ENCODE measurements at regions not wholly inside any gene's neighbourhood (a gene's known extent, or its start where the extent isn't known, plus 50 kb on each side); places are given as distances from the start of the nearest gene placed in this dataset.

GRCh38 chr3:107904536-107905066 lies 186.2 kb downstream of the CD47 start:
- TF ChIP-seq CEBPB (IDR thresholded peaks at IDR 0.05; ENCODE audit: borderline replicate concordance in 1 of 2, low read depth in 2 of 2, low read length in 2 of 2) (no peak), POLR2AphosphoS5 (IDR thresholded peaks at IDR 0.05; ENCODE audit: low read length) (no peak), EZH2 (IDR thresholded peaks at IDR 0.05; ENCODE audit: borderline replicate concordance, control insufficient read depth, low read depth, low read length) (no peak), MAX (IDR thresholded peaks at IDR 0.05; ENCODE audit: low read depth, low read length) (no peak), TCF7 (IDR thresholded peaks at IDR 0.05; ENCODE audit: borderline replicate concordance) (no peak), RCOR1 (conservative IDR thresholded peaks at IDR 0.05; ENCODE audit: low read depth, low read length) (no peak), CTCF (IDR thresholded peaks at IDR 0.05 in 2 of 3, conservative IDR thresholded peaks at IDR 0.05 in 1 of 3; ENCODE audit: control insufficient read depth in 2 of 3, extremely low read depth in 1 of 3, insufficient read depth in 1 of 3, low read depth in 3 of 3, low read length in 3 of 3) (no peak)

Measured in GM12878 (cell line).